H1 (cell line): ENCODE measurements at regions not wholly inside any gene's neighbourhood (a gene's known extent, or its start where the extent isn't known, plus 50 kb on each side); places are given as distances from the start of the nearest gene placed in this dataset.

Experiments
- CTCF ChIA-PET: fragments of 300-600 bp; sonication (Branson Sonifier 250); formaldehyde crosslinking; loops from one replicate; lab custom pipeline; 2021; ENCODE audit not compliant: partially characterized antibody; lab: Charles Lee
- POLR2A ChIA-PET: fragments of 300-600 bp; sonication (Branson Sonifier 250); formaldehyde crosslinking; loops from one replicate; lab custom pipeline; 2021; ENCODE audit warnings: inconsistent platforms; ENCODE audit not compliant: partially characterized antibody; lab: Charles Lee
- DNase-seq, 2 experiments: peaks; one replicate each; pipeline versions ENCODE4 v3.0.0 to v3.0.0-alpha.2; 2010 to 2022; ENCODE audit warnings: low spot score in 2 of 2, low read depth in 1 of 2, mixed read lengths in 1 of 2
- FAIRE-seq: peaks from 2 replicates; lab custom pipeline; 2011; peaks lifted over from hg19 to GRCh38; lab: Jason Lieb, UNC
- H2AFZ ChIP-seq: 2 replicates; pipeline ENCODE4 v1.8.1; 2012; ENCODE audit warnings: low read length, inconsistent platforms
- H2AK5ac ChIP-seq: 2 replicates; pipeline ENCODE4 v1.6.1; 2013; ENCODE audit warnings: low read depth, low read length
- H2BK120ac ChIP-seq: replicated peaks from 2 replicates; pipeline ENCODE3; 2013; ENCODE audit warnings: low read depth, low read length, inconsistent platforms
- H2BK12ac ChIP-seq: 2 replicates; pipeline ENCODE4 v1.6.1; 2013; ENCODE audit warnings: low read depth, low read length
- H2BK15ac ChIP-seq: 2 replicates; pipeline ENCODE4 v1.6.1; 2013; ENCODE audit warnings: low read length
- H2BK20ac ChIP-seq: 2 replicates; pipeline ENCODE4 v1.6.1; 2013; ENCODE audit warnings: low read length
- H2BK5ac ChIP-seq: 2 replicates; pipeline ENCODE4 v1.6.1; 2013; ENCODE audit warnings: low read depth, low read length
- H3K14ac ChIP-seq: 2 replicates; pipeline ENCODE4 v1.6.1; 2013; ENCODE audit warnings: inconsistent platforms; ENCODE audit not compliant: insufficient read length
- H3K18ac ChIP-seq: 2 replicates; pipeline ENCODE4 v1.6.1; 2013; ENCODE audit warnings: low read length; ENCODE audit errors: extremely low read depth
- H3K23ac ChIP-seq: 2 replicates; pipeline ENCODE4 v1.6.1; 2013; ENCODE audit warnings: inconsistent platforms; ENCODE audit not compliant: insufficient read length
- H3K23me2 ChIP-seq: 2 replicates; pipeline ENCODE4 v1.6.1; 2013; ENCODE audit warnings: low read depth, low read length
- H3K27ac ChIP-seq: 2 replicates; pipeline ENCODE4 v1.6.1; 2011; ENCODE audit warnings: low read depth, low read length, inconsistent platforms
- H3K27me3 ChIP-seq, 4 experiments: replicated peaks in 1 of 4; 1 replicate in 1 of 4; 2 replicates in 3 of 4; pipeline versions ENCODE4 v1.6.1 to v1.8.1; 2011 to 2013; ENCODE audit warnings: low read length in 3 of 4, mild to moderate bottlenecking in 3 of 4, inconsistent platforms in 2 of 4, mixed read lengths in 2 of 4, moderate library complexity in 1 of 4; ENCODE audit not compliant: control insufficient read depth in 3 of 4, insufficient read depth in 3 of 4; ENCODE audit errors: extremely low read depth in 1 of 4
- H3K36me3 ChIP-seq, 4 experiments: 2 replicates each; pipeline versions ENCODE4 v1.6.1 to v1.8.1; 2011 to 2013; ENCODE audit warnings: mild to moderate bottlenecking in 4 of 4, low read length in 3 of 4, moderate library complexity in 2 of 4, control low read depth in 1 of 4, inconsistent platforms in 1 of 4; ENCODE audit not compliant: insufficient read depth in 4 of 4, control insufficient read depth in 2 of 4
- H3K4ac ChIP-seq: replicated peaks from 2 replicates; pipeline ENCODE3; 2013; ENCODE audit warnings: low read length, low read depth, mixed read lengths, inconsistent platforms; ENCODE audit not compliant: insufficient read length
- H3K4me1 ChIP-seq, 4 experiments: replicated peaks in 1 of 4; 1 replicate in 1 of 4; 2 replicates in 3 of 4; pipeline versions ENCODE4 v1.6.1 to v1.8.1; 2011 to 2013; ENCODE audit warnings: low read length in 3 of 4, inconsistent platforms in 2 of 4, mixed read lengths in 1 of 4; ENCODE audit not compliant: insufficient read depth in 4 of 4, control insufficient read depth in 3 of 4
- H3K4me2 ChIP-seq, 2 experiments: 2 replicates each; pipeline versions ENCODE4 v1.6.1 to v1.8.1; 2011 to 2013; ENCODE audit warnings: low read depth in 2 of 2, low read length in 2 of 2, control low read depth in 1 of 2, inconsistent platforms in 1 of 2, mild to moderate bottlenecking in 1 of 2; ENCODE audit not compliant: insufficient read depth in 1 of 2
- H3K4me3 ChIP-seq, 4 experiments: fragments of 200-600, 300-600 bp in 1 of 4; sonication (generic), shearing (Covaris generic), sonication (Bioruptor Twin) in 1 of 4; 2 replicates each; pipeline versions ENCODE4 v1.5.1 to v1.8.1; 2011 to 2016; ENCODE audit warnings: low read length in 4 of 4, low read depth in 3 of 4, control low read depth in 2 of 4, inconsistent platforms in 2 of 4, mild to moderate bottlenecking in 2 of 4, mixed read lengths in 1 of 4, moderate library complexity in 1 of 4; ENCODE audit not compliant: insufficient read depth in 2 of 4; ENCODE audit errors: extremely low read depth in 1 of 4
- H3K56ac ChIP-seq: replicated peaks from 2 replicates; pipeline ENCODE3; 2013; ENCODE audit warnings: low read depth, mild to moderate bottlenecking, mixed read lengths, low read length, inconsistent platforms; ENCODE audit not compliant: insufficient read length
- H3K79me1 ChIP-seq: 2 replicates; pipeline ENCODE4 v1.6.1; 2013; ENCODE audit warnings: low read depth, low read length, control low read depth
- H3K79me2 ChIP-seq, 2 experiments: 2 replicates each; pipeline versions ENCODE4 v1.6.1 to v1.8.1; 2012 to 2013; ENCODE audit warnings: low read length in 2 of 2, mild to moderate bottlenecking in 2 of 2, inconsistent platforms in 1 of 2; ENCODE audit not compliant: insufficient read depth in 2 of 2, control insufficient read depth in 1 of 2
- H3K9ac ChIP-seq, 4 experiments: replicated peaks in 1 of 4; 1 replicate in 1 of 4; 2 replicates in 3 of 4; pipeline versions ENCODE4 v1.6.1 to v1.8.1; 2011 to 2013; ENCODE audit warnings: low read depth in 3 of 4, low read length in 3 of 4, control low read depth in 2 of 4, mild to moderate bottlenecking in 2 of 4, moderate library complexity in 2 of 4, inconsistent platforms in 1 of 4; ENCODE audit errors: extremely low read depth in 1 of 4
- H3K9me3 ChIP-seq, 2 experiments: 2 replicates each; pipeline versions ENCODE4 v1.6.1 to v1.8.1; 2012 to 2013; ENCODE audit warnings: mild to moderate bottlenecking in 2 of 2, moderate library complexity in 2 of 2, control low read depth in 1 of 2, inconsistent platforms in 1 of 2, low read depth in 1 of 2, low read length in 1 of 2, mixed read lengths in 1 of 2; ENCODE audit not compliant: insufficient read depth in 2 of 2
- H4K20me1 ChIP-seq, 2 experiments: replicated peaks in 1 of 2; 2 replicates each; pipeline versions ENCODE3 to v1.8.1; 2011 to 2013; ENCODE audit warnings: inconsistent platforms in 2 of 2, low read length in 2 of 2, mild to moderate bottlenecking in 1 of 2; ENCODE audit not compliant: insufficient read depth in 2 of 2, control insufficient read depth in 1 of 2
- H4K5ac ChIP-seq: 2 replicates; pipeline ENCODE4 v1.6.1; 2013; ENCODE audit warnings: low read length, low read depth, mixed read lengths, inconsistent platforms; ENCODE audit not compliant: insufficient read length
- H4K8ac ChIP-seq: 2 replicates; pipeline ENCODE4 v1.8.0; 2013; ENCODE audit warnings: mild to moderate bottlenecking, moderate library complexity, low read length, inconsistent platforms; ENCODE audit not compliant: insufficient read depth; ENCODE audit errors: extremely low read depth
- H4K91ac ChIP-seq: replicated peaks from 2 replicates; pipeline ENCODE3; 2013; ENCODE audit warnings: low read length, mixed read lengths, inconsistent platforms; ENCODE audit not compliant: insufficient read length
- ASH2L ChIP-seq: fragments of 200-600, 300-600 bp; sonication (generic); IDR thresholded peaks from one replicate; pipeline ENCODE4 v1.7.1; 2017; ENCODE audit warnings: low read length
- POLR2A ChIP-seq, 2 experiments: IDR thresholded peaks; 1 replicate in 1 of 2; 2 replicates in 1 of 2; pipeline ENCODE4 v1.6.1; 2011; ENCODE audit warnings: low read depth in 2 of 2, low read length in 2 of 2, mild to moderate bottlenecking in 2 of 2; ENCODE audit errors: control extremely low read depth in 1 of 2
- SIN3A ChIP-seq, 2 experiments: IDR thresholded peaks in 1 of 2; conservative IDR thresholded peaks in 1 of 2; 2 replicates each; pipeline ENCODE4 v1.6.1; 2011 to 2012; ENCODE audit warnings: low read length in 2 of 2, improper control_type of control experiment in 1 of 2, low read depth in 1 of 2, mild to moderate bottlenecking in 1 of 2
- TAF7 ChIP-seq: optimal IDR thresholded peaks from 2 replicates; pipeline ENCODE3; 2011; ENCODE audit warnings: low read depth, mild to moderate bottlenecking, inconsistent platforms, low read length, moderate library complexity, borderline replicate concordance
- TBP ChIP-seq: IDR thresholded peaks from 2 replicates; pipeline ENCODE4 v1.6.1; 2011; ENCODE audit warnings: low read depth, low read length, improper control_type of control experiment
- whole genome bisulfite sequencing, 2 experiments: shearing (Covaris generic) in 1 of 2; methylation state at CpG; one replicate each; pipeline versions ENCODE4 v1.1.6 to v1.1.7; 2013 to 2015; ENCODE audit warnings: low lambda C conversion rate in 2 of 2, mixed read lengths in 2 of 2, inconsistent platforms in 1 of 2, low coverage in 1 of 2, missing lambda C conversion rate in 1 of 2; ENCODE audit not compliant: insufficient replicate concordance in 2 of 2, insufficient coverage in 1 of 2, insufficient read length in 1 of 2; ENCODE audit errors: extremely low coverage in 1 of 2, missing lambda C conversion rate in 1 of 2; 5-methylcytosine and 5-hydroxymethylcytosine counted together
- TF ChIP-seq, protein P1 (sequence below), 3 experiments: IDR thresholded peaks; 1 replicate in 2 of 3; 2 replicates in 1 of 3; pipeline versions ENCODE4 v1.5.1 to v1.6.1; 2011; ENCODE audit warnings: low read length in 3 of 3, mild to moderate bottlenecking in 3 of 3, inconsistent platforms in 2 of 3, low read depth in 1 of 3, moderate library complexity in 1 of 3; ENCODE audit not compliant: insufficient read depth in 1 of 3; ENCODE audit errors: control extremely low read depth in 1 of 3

DNA sequence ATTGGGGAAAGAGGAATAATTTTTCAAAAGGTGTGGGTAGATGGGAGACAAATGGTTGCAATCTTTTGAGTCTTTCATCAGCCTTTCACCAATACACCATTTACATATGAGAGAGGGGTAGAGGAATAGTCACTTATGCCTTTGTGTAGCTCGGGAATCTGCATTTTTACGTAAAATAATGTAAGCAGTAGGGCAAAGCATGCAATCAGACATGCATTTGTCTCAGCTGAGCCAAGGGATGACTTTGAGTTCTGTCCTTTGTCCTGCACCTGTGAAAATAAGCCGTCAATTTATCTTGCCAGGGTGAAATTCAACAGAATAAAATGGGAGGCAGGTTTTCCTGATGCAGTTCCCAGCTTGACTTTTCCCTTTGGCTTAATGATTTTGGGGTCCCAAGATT, 1473.4 kb upstream of the TENM3 start:
- CTCF ChIA-PET = interaction anchor here (0.9 kb wide), 1 partner anchor 12 kb away, joined by 3 read pairs; no protein-coding TSS in a partner anchor
- Histone ChIP-seq H3K23me2 (no peaks in the 10 kb centered on the region), H3K27me3 (no peaks in the 10 kb centered on the region), H3K56ac (no peak overlapping the region), H3K18ac (no peak overlapping the region), H4K91ac (no peak overlapping the region), H4K8ac (no peak overlapping the region), H2BK120ac (no peak overlapping the region), H3K4me2 (no peak overlapping the region), H3K79me2 (no peaks in the 10 kb centered on the region), H4K20me1 (no peaks in the 10 kb centered on the region), H3K4me3 (no peak overlapping the region), H4K5ac (no peak overlapping the region), H3K79me1 (no peaks in the 10 kb centered on the region), H2AFZ (no peak overlapping the region), H2BK20ac (no peak overlapping the region), H2BK5ac (no peak overlapping the region), H2BK15ac (no peak overlapping the region), H2BK12ac (no peak overlapping the region), H3K14ac (no peak overlapping the region), H3K23ac (no peak overlapping the region), H3K4me1 (peaks cover 0 to 11% (median 3%) of the 10 kb centered on the region in 4 experiments; a peak in 5 of 7 replicates), H3K9ac (no peak overlapping the region), H3K36me3 (peaks cover 0 to 3% (median 0%) of the 10 kb centered on the region in 4 experiments; a peak in 4 of 8 replicates), H3K9me3 (peaks cover 12 to 18% of the 10 kb centered on the region in 2 experiments), H2AK5ac (no peak overlapping the region), H3K4ac (no peak overlapping the region), H3K27ac (no peak overlapping the region)
- POLR2A ChIA-PET = no interaction called here
- 81% methylated on average over 3 of the region's 3 CpGs; no CpG with 5 or more reads in 1 of the 2 experiments for WGBS, 2 experiments
- TF ChIP-seq, protein P1, sequence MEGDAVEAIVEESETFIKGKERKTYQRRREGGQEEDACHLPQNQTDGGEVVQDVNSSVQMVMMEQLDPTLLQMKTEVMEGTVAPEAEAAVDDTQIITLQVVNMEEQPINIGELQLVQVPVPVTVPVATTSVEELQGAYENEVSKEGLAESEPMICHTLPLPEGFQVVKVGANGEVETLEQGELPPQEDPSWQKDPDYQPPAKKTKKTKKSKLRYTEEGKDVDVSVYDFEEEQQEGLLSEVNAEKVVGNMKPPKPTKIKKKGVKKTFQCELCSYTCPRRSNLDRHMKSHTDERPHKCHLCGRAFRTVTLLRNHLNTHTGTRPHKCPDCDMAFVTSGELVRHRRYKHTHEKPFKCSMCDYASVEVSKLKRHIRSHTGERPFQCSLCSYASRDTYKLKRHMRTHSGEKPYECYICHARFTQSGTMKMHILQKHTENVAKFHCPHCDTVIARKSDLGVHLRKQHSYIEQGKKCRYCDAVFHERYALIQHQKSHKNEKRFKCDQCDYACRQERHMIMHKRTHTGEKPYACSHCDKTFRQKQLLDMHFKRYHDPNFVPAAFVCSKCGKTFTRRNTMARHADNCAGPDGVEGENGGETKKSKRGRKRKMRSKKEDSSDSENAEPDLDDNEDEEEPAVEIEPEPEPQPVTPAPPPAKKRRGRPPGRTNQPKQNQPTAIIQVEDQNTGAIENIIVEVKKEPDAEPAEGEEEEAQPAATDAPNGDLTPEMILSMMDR (IDR thresholded peaks at IDR 0.05; ENCODE audit: control extremely low read depth in 1 of 3, insufficient read depth in 1 of 3, low read depth in 1 of 3, low read length in 3 of 3) = no peak
- TF ChIP-seq POLR2A (IDR thresholded peaks at IDR 0.05; ENCODE audit: control extremely low read depth in 1 of 2, low read depth in 2 of 2, low read length in 2 of 2) = no peak
- TF ChIP-seq SIN3A (conservative IDR thresholded peaks at IDR 0.05 in 1 of 2, IDR thresholded peaks at IDR 0.05 in 1 of 2; ENCODE audit: low read depth in 1 of 2, low read length in 2 of 2) = no peak
- TF ChIP-seq TAF7 = no peak
- no peak for TF ChIP-seq TBP
- TF ChIP-seq ASH2L = no peak
- DNase-seq (no peak), FAIRE-seq (no peak)
